HCT116 (cell line): ENCODE measurements at regions not wholly inside any gene's neighbourhood (a gene's known extent, or its start where the extent isn't known, plus 50 kb on each side); places are given as distances from the start of the nearest gene placed in this dataset.

ENCODE experiments used
- ATAC-seq: fragments of 200-7000 bp; cut with Tn5 transposase; 2 replicates; pipeline ENCODE4 v1.9.1; 2020; ENCODE audit warnings: mild to moderate bottlenecking, moderate library complexity
- BruUV-seq: library from RNA; stranded (reverse); fragments of 400-500 nt; replicated peaks from 2 replicates; lab custom pipeline; 2021; lab: Mats Ljungman, UMichigan
- CTCF ChIA-PET: fragments of 300-600 bp; sonication (Branson Sonifier 250); formaldehyde crosslinking; loops from one replicate; lab custom pipeline; 2021; ENCODE audit warnings: antibody characterized with exemption; lab: Charles Lee
- POLR2A ChIA-PET: fragments of 300-600, 350-600 bp; sonication (Branson Sonifier 250); formaldehyde crosslinking; loops from one replicate; lab custom pipeline; 2021; ENCODE audit warnings: antibody characterized with exemption; lab: Charles Lee
- RAD21 ChIA-PET, 2 experiments: fragments of 300-600 bp; sonication (Branson Sonifier 250); formaldehyde crosslinking; loops; one replicate each; lab custom pipeline; 2023; ENCODE audit warnings: low total read pairs in 2 of 2; ENCODE audit not compliant: uncharacterized antibody in 2 of 2, unreplicated experiment in 2 of 2, low non-redundant PET in 1 of 2; lab: Charles Lee
- DNase-seq: peaks from one replicate; pipeline ENCODE4 v3.0.0-alpha.2; 2010; ENCODE audit warnings: low read depth, low spot score
- H2AFZ ChIP-seq: fragments of 200-600 bp; shearing (Covaris generic), sonication (generic); 2 replicates; pipeline ENCODE4 v1.6.1; 2017; ENCODE audit warnings: low read depth, mixed run types, mixed read lengths, antibody characterized with exemption, low read length; ENCODE audit not compliant: poor library complexity, severe bottlenecking
- H3K27ac ChIP-seq: 2 replicates; pipeline ENCODE4 v1.5.1; 2012; ENCODE audit warnings: low read depth, low read length
- H3K27me3 ChIP-seq: fragments of 200-600 bp; sonication (generic); 2 replicates; pipeline ENCODE4 v1.6.1; 2016; ENCODE audit warnings: mixed run types, low read length, mixed read lengths; ENCODE audit not compliant: insufficient read depth
- H3K36me3 ChIP-seq, 2 experiments: fragments of 200-500 bp in 1 of 2; fragments of 200-600 bp in 1 of 2; sonication (Bioruptor generic) in 1 of 2; sonication (generic) in 1 of 2; 2 replicates each; pipeline versions ENCODE4 v1.5.1 to v1.6.1; 2014 to 2016; ENCODE audit warnings: low read length in 2 of 2, inconsistent platforms in 1 of 2, mixed read lengths in 1 of 2, mixed run types in 1 of 2; ENCODE audit not compliant: insufficient read depth in 2 of 2, control insufficient read depth in 1 of 2
- H3K4me1 ChIP-seq, 2 experiments: fragments of 200-600 bp in 1 of 2; sonication (generic) in 1 of 2; 2 replicates each; pipeline versions ENCODE4 v1.5.1 to v1.6.1; 2012 to 2017; ENCODE audit warnings: low read length in 2 of 2, inconsistent platforms in 1 of 2, mild to moderate bottlenecking in 1 of 2, mixed read lengths in 1 of 2, mixed run types in 1 of 2, moderate library complexity in 1 of 2; ENCODE audit not compliant: insufficient read depth in 2 of 2, control insufficient read depth in 1 of 2
- H3K4me2 ChIP-seq: fragments of 200-600 bp; sonication (generic); 2 replicates; pipeline ENCODE4 v1.6.1; 2017; ENCODE audit warnings: mixed run types, low read length, mixed read lengths
- H3K4me3 ChIP-seq, 2 experiments: fragments of 200-600 bp in 1 of 2; sonication (generic) in 1 of 2; replicated peaks in 1 of 2; 2 replicates each; pipeline ENCODE4 v1.5.1; 2011 to 2016; ENCODE audit warnings: low read length in 2 of 2, control low read depth in 1 of 2, low read depth in 1 of 2, mild to moderate bottlenecking in 1 of 2, mixed read lengths in 1 of 2, mixed run types in 1 of 2
- H3K79me2 ChIP-seq: fragments of 200-600 bp; sonication (generic); 2 replicates; pipeline ENCODE4 v1.6.1; 2017; ENCODE audit warnings: mild to moderate bottlenecking, mixed run types, low read length, moderate library complexity, mixed read lengths; ENCODE audit not compliant: insufficient read depth
- H3K9ac ChIP-seq: fragments of 200-600 bp; sonication (generic); 2 replicates; pipeline ENCODE4 v1.6.1; 2016; ENCODE audit warnings: low read length, mixed read lengths
- H3K9me2 ChIP-seq: fragments of 200-600 bp; sonication (generic), shearing (Covaris generic); 2 replicates; pipeline ENCODE4 v1.6.1; 2017; ENCODE audit warnings: mixed run types, mild to moderate bottlenecking, moderate library complexity; ENCODE audit not compliant: insufficient read depth
- H3K9me3 ChIP-seq, 2 experiments: fragments of 200-500 bp in 1 of 2; fragments of 200-600 bp in 1 of 2; sonication (Bioruptor generic) in 1 of 2; sonication (generic) in 1 of 2; 2 replicates each; pipeline ENCODE4 v1.6.1; 2014 to 2017; ENCODE audit warnings: low read length in 2 of 2, mixed read lengths in 2 of 2, inconsistent platforms in 1 of 2, low read depth in 1 of 2, mild to moderate bottlenecking in 1 of 2, mixed run types in 1 of 2, moderate library complexity in 1 of 2; ENCODE audit not compliant: control insufficient read depth in 1 of 2, insufficient read depth in 1 of 2
- H4K20me1 ChIP-seq: fragments of 200-600 bp; sonication (generic), shearing (Covaris generic); 2 replicates; pipeline ENCODE4 v1.6.1; 2017; ENCODE audit warnings: mixed run types, mild to moderate bottlenecking, moderate library complexity; ENCODE audit not compliant: insufficient read depth
- ATF3 ChIP-seq: IDR thresholded peaks from 2 replicates; pipeline ENCODE4 v1.6.1; 2012
- CBX3 ChIP-seq: IDR thresholded peaks from 2 replicates; pipeline ENCODE4 v1.6.1; 2012; ENCODE audit warnings: low read depth
- CEBPB ChIP-seq: IDR thresholded peaks from 2 replicates; pipeline ENCODE4 v1.6.1; 2012; ENCODE audit warnings: low read depth
- EZH2 ChIP-seq: fragments of 200-600 bp; sonication (generic); IDR thresholded peaks from 2 replicates; pipeline ENCODE4 v1.6.1; 2017; ENCODE audit warnings: antibody characterized with exemption, mixed run types
- EZH2phosphoT487 ChIP-seq: fragments of 200-600 bp; IDR thresholded peaks from 2 replicates; pipeline ENCODE4 v1.6.1; 2018; ENCODE audit warnings: antibody characterized with exemption, borderline replicate concordance
- FOSL1 ChIP-seq: IDR thresholded peaks from 2 replicates; pipeline ENCODE4 v1.6.1; 2012; ENCODE audit warnings: low read depth
- JUND ChIP-seq: IDR thresholded peaks from 2 replicates; pipeline ENCODE4 v1.6.1; 2012
- MAX ChIP-seq: IDR thresholded peaks from 2 replicates; pipeline ENCODE4 v1.6.1; 2012
- POLR2AphosphoS5 ChIP-seq: IDR thresholded peaks from 2 replicates; pipeline ENCODE4 v1.6.1; 2011; ENCODE audit warnings: mild to moderate bottlenecking, low read depth, low read length, moderate library complexity
- RAD21 ChIP-seq: IDR thresholded peaks from 2 replicates; pipeline ENCODE4 v1.6.1; 2012; ENCODE audit warnings: low read depth, mild to moderate bottlenecking
- SIN3A ChIP-seq: IDR thresholded peaks from 2 replicates; pipeline ENCODE4 v1.6.1; 2012; ENCODE audit warnings: low read depth
- SP1 ChIP-seq: IDR thresholded peaks from 2 replicates; pipeline ENCODE4 v1.6.1; 2012; ENCODE audit warnings: low read depth
- SRF ChIP-seq: IDR thresholded peaks from 2 replicates; pipeline ENCODE4 v1.6.1; 2012; ENCODE audit warnings: low read depth
- TCF7L2 ChIP-seq: IDR thresholded peaks from 2 replicates; pipeline ENCODE4 v1.7.0; 2011; ENCODE audit warnings: borderline replicate concordance, inconsistent platforms; ENCODE audit not compliant: insufficient read depth, insufficient read length; ENCODE audit errors: extremely low read depth
- YY1 ChIP-seq: IDR thresholded peaks from 2 replicates; pipeline ENCODE4 v1.6.1; 2011; ENCODE audit warnings: low read length, low read depth, moderate library complexity, mild to moderate bottlenecking; ENCODE audit not compliant: insufficient replicate concordance; ENCODE audit errors: extremely low read depth
- ZFX ChIP-seq: fragments of 450-650 bp; IDR thresholded peaks from 2 replicates; pipeline ENCODE4 v1.6.1; 2017
- intact Hi-C: fragments of 100-400 bp; cut with micrococcal nuclease; formaldehyde crosslinking; loops from 2 replicates; pipeline ENCODE4 v1.10.0; 2022
- TF ChIP-seq, protein P1 (sequence below): IDR thresholded peaks from 2 replicates; pipeline ENCODE4 v1.6.1; 2012; ENCODE audit warnings: low read depth

DNA sequence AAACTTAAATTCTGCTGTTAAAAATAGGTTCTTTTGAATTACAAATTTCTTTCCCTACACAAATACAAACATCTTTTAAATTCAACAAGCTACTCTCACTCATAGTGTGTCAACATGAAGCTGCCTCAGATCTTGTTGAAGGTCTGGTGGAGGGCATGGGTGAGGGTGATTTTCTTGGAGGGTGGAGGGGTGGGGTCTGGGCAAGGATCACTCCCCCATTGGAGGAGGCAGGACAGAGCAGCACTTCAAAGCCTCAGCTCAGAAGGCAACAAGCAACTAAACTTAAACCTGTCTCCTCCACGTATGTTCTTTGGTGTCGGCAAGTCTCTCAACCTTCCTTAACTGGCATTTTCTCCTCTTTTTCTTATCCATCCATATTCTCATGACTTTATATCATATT lies 730.9 kb downstream of the NR2F2 start:
- no peak for TF ChIP-seq YY1
- no peak for TF ChIP-seq MAX
- no peak for TF ChIP-seq EZH2
- TF ChIP-seq, protein P1, sequence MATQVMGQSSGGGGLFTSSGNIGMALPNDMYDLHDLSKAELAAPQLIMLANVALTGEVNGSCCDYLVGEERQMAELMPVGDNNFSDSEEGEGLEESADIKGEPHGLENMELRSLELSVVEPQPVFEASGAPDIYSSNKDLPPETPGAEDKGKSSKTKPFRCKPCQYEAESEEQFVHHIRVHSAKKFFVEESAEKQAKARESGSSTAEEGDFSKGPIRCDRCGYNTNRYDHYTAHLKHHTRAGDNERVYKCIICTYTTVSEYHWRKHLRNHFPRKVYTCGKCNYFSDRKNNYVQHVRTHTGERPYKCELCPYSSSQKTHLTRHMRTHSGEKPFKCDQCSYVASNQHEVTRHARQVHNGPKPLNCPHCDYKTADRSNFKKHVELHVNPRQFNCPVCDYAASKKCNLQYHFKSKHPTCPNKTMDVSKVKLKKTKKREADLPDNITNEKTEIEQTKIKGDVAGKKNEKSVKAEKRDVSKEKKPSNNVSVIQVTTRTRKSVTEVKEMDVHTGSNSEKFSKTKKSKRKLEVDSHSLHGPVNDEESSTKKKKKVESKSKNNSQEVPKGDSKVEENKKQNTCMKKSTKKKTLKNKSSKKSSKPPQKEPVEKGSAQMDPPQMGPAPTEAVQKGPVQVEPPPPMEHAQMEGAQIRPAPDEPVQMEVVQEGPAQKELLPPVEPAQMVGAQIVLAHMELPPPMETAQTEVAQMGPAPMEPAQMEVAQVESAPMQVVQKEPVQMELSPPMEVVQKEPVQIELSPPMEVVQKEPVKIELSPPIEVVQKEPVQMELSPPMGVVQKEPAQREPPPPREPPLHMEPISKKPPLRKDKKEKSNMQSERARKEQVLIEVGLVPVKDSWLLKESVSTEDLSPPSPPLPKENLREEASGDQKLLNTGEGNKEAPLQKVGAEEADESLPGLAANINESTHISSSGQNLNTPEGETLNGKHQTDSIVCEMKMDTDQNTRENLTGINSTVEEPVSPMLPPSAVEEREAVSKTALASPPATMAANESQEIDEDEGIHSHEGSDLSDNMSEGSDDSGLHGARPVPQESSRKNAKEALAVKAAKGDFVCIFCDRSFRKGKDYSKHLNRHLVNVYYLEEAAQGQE = no peak
- TF ChIP-seq POLR2AphosphoS5 = no peak
- TF ChIP-seq ATF3 = no peak
- TF ChIP-seq CEBPB = no peak
- no peak for TF ChIP-seq EZH2phosphoT487
- no peak for TF ChIP-seq ZFX
- TF ChIP-seq RAD21 = no peak
- no peak for TF ChIP-seq JUND
- no peak for TF ChIP-seq SIN3A
- TF ChIP-seq FOSL1 = no peak
- no peak for TF ChIP-seq SP1
- no peak for TF ChIP-seq CBX3
- TF ChIP-seq TCF7L2 = no peak
- no peak for TF ChIP-seq SRF
- intact Hi-C loops = no loop called here
- CTCF ChIA-PET = no interaction called here
- no peak overlapping the region for H3K27ac ChIP-seq
- no peaks in the 10 kb centered on the region for H4K20me1 ChIP-seq
- no peak overlapping the region for H3K4me2 ChIP-seq
- no peak for DNase-seq
- no peak overlapping the region for H3K4me3 ChIP-seq
- RAD21 ChIA-PET = no interaction called here
- no TSS peak for BruUV-seq
- H3K9ac ChIP-seq = no peak overlapping the region
- no peak for ATAC-seq
- POLR2A ChIA-PET = no interaction called here
- H3K4me1 ChIP-seq = no peaks in the 10 kb centered on the region
- H3K9me2 ChIP-seq = no peaks in the 10 kb centered on the region
- no peak overlapping the region for H2AFZ ChIP-seq
- peaks cover 0 to 4% of the 10 kb centered on the region in 2 experiments; a peak in 2 of 4 replicates for H3K9me3 ChIP-seq
- H3K79me2 ChIP-seq = no peaks in the 10 kb centered on the region
- no peaks in the 10 kb centered on the region for H3K36me3 ChIP-seq
- no peaks in the 10 kb centered on the region for H3K27me3 ChIP-seq
